Neural cell (in vitro differentiated cells): ENCODE measurements at regions not wholly inside any gene's neighbourhood (a gene's known extent, or its start where the extent isn't known, plus 50 kb on each side); places are given as distances from the start of the nearest gene placed in this dataset.

ENCODE experiments used
- H2AFZ ChIP-seq: fragments of 200-600, 300-800 bp; sonication (generic), shearing (Covaris generic); 2 replicates; pipeline ENCODE4 v1.6.0; 2014; ENCODE audit warnings: low read depth, mild to moderate bottlenecking, antibody characterized with exemption, low read length, moderate library complexity
- H3F3A ChIP-seq: fragments of 200-600 bp; shearing (Covaris generic); 2 replicates; pipeline ENCODE4 v1.6.1; 2016; ENCODE audit warnings: mild to moderate bottlenecking, moderate library complexity, mixed read lengths, antibody characterized with exemption, low read length; ENCODE audit not compliant: insufficient read depth, poor library complexity, severe bottlenecking
- H3K27ac ChIP-seq: fragments of 200-600, 300-800 bp; sonication (generic), shearing (Covaris generic); 2 replicates; pipeline ENCODE4 v1.5.1; 2014; ENCODE audit warnings: mild to moderate bottlenecking, low read length, moderate library complexity
- H3K27me3 ChIP-seq: fragments of 300-800, 200-600 bp; sonication (generic), shearing (Covaris generic); 2 replicates; pipeline ENCODE4 v1.6.0; 2014; ENCODE audit warnings: mild to moderate bottlenecking, low read depth, low read length, moderate library complexity; ENCODE audit not compliant: insufficient read depth
- H3K36me3 ChIP-seq: fragments of 300-800, 200-600 bp; sonication (generic), shearing (Covaris generic); 2 replicates; pipeline ENCODE4 v1.5.1; 2014; ENCODE audit warnings: mild to moderate bottlenecking, antibody characterized with exemption, low read length, moderate library complexity; ENCODE audit not compliant: insufficient read depth
- H3K4me2 ChIP-seq: fragments of 300-800, 200-600 bp; sonication (generic), shearing (Covaris generic); 2 replicates; pipeline ENCODE4 v1.6.0; 2014; ENCODE audit warnings: mild to moderate bottlenecking, low read length
- H3K4me3 ChIP-seq: fragments of 300-800, 200-600 bp; sonication (generic), shearing (Covaris generic); 2 replicates; pipeline ENCODE4 v1.5.1; 2014; ENCODE audit warnings: mild to moderate bottlenecking, low read length, moderate library complexity
- H3K79me2 ChIP-seq: fragments of 200-600 bp; shearing (Covaris generic); replicated peaks from 2 replicates; pipeline ENCODE4 v1.6.0; 2014; ENCODE audit warnings: mild to moderate bottlenecking, low read length, moderate library complexity; ENCODE audit not compliant: insufficient read depth
- H3K9ac ChIP-seq: fragments of 300-800, 200-600 bp; sonication (generic), shearing (Covaris generic); 2 replicates; pipeline ENCODE4 v1.6.1; 2016; ENCODE audit warnings: mild to moderate bottlenecking, low read length, mixed read lengths
- H3K9me2 ChIP-seq: fragments of 200-600 bp; shearing (Covaris generic); 2 replicates; pipeline ENCODE4 v1.6.1; 2016; ENCODE audit warnings: mild to moderate bottlenecking, low read length, mixed read lengths; ENCODE audit not compliant: insufficient read depth
- H3K9me3 ChIP-seq: fragments of 200-600, 300-800 bp; sonication (generic), shearing (Covaris generic); 2 replicates; pipeline ENCODE4 v1.6.1; 2016; ENCODE audit warnings: mild to moderate bottlenecking, mixed run types, low read length, moderate library complexity, mixed read lengths
- H4K20me1 ChIP-seq: fragments of 200-600 bp; shearing (Covaris generic); 2 replicates; pipeline ENCODE4 v1.6.1; 2016; ENCODE audit warnings: mild to moderate bottlenecking, mixed run types; ENCODE audit not compliant: insufficient read depth
- EP300 ChIP-seq: fragments of 450-650 bp; conservative IDR thresholded peaks from 2 replicates; pipeline ENCODE4 v1.6.1; 2014; ENCODE audit warnings: antibody characterized with exemption, mild to moderate bottlenecking, moderate library complexity; ENCODE audit not compliant: poor library complexity, severe bottlenecking
- EZH2 ChIP-seq: fragments of 200-600, 300-800 bp; shearing (Covaris generic), sonication (generic); IDR thresholded peaks from 2 replicates; pipeline ENCODE4 v1.6.1; 2014; ENCODE audit warnings: antibody characterized with exemption, low read length, borderline replicate concordance, mild to moderate bottlenecking; ENCODE audit not compliant: insufficient read depth, poor library complexity, severe bottlenecking
- MXI1 ChIP-seq: fragments of 450-650 bp; conservative IDR thresholded peaks from 2 replicates; pipeline ENCODE4 v1.6.1; 2014; ENCODE audit warnings: antibody characterized with exemption, mild to moderate bottlenecking; ENCODE audit not compliant: poor library complexity, severe bottlenecking
- POLR2AphosphoS5 ChIP-seq: IDR thresholded peaks from 2 replicates; pipeline ENCODE4 v1.6.1; 2012
- RAD21 ChIP-seq: fragments of 450-650 bp; conservative IDR thresholded peaks from 2 replicates; pipeline ENCODE4 v1.6.1; 2014; ENCODE audit warnings: antibody characterized with exemption, mild to moderate bottlenecking, moderate library complexity
- REST ChIP-seq: IDR thresholded peaks from 2 replicates; pipeline ENCODE4 v1.6.1; 2012; ENCODE audit warnings: borderline replicate concordance
- SMC3 ChIP-seq: fragments of 450-650 bp; conservative IDR thresholded peaks from 2 replicates; pipeline ENCODE4 v1.6.1; 2014; ENCODE audit warnings: antibody characterized with exemption, mild to moderate bottlenecking, moderate library complexity; ENCODE audit not compliant: poor library complexity
- TAF1 ChIP-seq: IDR thresholded peaks from 2 replicates; pipeline ENCODE4 v1.6.1; 2012; ENCODE audit warnings: low read depth
- TF ChIP-seq, protein P1 (sequence below): fragments of 450-650 bp; IDR thresholded peaks from 2 replicates; pipeline ENCODE4 v1.5.1; 2014; ENCODE audit warnings: antibody characterized with exemption, mild to moderate bottlenecking, moderate library complexity; ENCODE audit not compliant: poor library complexity, severe bottlenecking

- no peaks in the 10 kb centered on the region for H3K36me3 ChIP-seq
- H3F3A ChIP-seq: no peaks in the 10 kb centered on the region
- no peak overlapping the region for H3K4me2 ChIP-seq
- no peaks in the 10 kb centered on the region for H3K27me3 ChIP-seq
- no peak overlapping the region for H3K4me3 ChIP-seq
- no peaks in the 10 kb centered on the region for H3K79me2 ChIP-seq
- no peaks in the 10 kb centered on the region for H4K20me1 ChIP-seq
- TF ChIP-seq POLR2AphosphoS5 (no peak), REST (no peak), RAD21 (no peak), EP300 (no peak), SMC3 (no peak), MXI1 (no peak), EZH2 (no peak), TAF1 (no peak)
- H3K9me2 ChIP-seq: no peaks in the 10 kb centered on the region
- H3K9ac ChIP-seq: no peak overlapping the region
- H3K9me3 ChIP-seq: no peaks in the 10 kb centered on the region
- no peak overlapping the region for H3K27ac ChIP-seq
- no peak overlapping the region for H2AFZ ChIP-seq
Observed at GRCh38 chr16:77093999-77094398, 97.0 kb upstream of the MON1B start.

- no peaks in the 10 kb centered on the region for H3K79me2 ChIP-seq
- no peaks in the 10 kb centered on the region for H3F3A ChIP-seq
- H2AFZ ChIP-seq: no peak overlapping the region
- H3K4me3 ChIP-seq: no peak overlapping the region
- H3K9ac ChIP-seq: no peak overlapping the region
- no peaks in the 10 kb centered on the region for H3K9me2 ChIP-seq
- no peak overlapping the region for H3K27ac ChIP-seq
- no peak overlapping the region for H3K4me2 ChIP-seq
- TF ChIP-seq RAD21 (no peak), EP300 (no peak), EZH2 (no peak), TAF1 (no peak), SMC3 (no peak)
- TF ChIP-seq, protein P1, sequence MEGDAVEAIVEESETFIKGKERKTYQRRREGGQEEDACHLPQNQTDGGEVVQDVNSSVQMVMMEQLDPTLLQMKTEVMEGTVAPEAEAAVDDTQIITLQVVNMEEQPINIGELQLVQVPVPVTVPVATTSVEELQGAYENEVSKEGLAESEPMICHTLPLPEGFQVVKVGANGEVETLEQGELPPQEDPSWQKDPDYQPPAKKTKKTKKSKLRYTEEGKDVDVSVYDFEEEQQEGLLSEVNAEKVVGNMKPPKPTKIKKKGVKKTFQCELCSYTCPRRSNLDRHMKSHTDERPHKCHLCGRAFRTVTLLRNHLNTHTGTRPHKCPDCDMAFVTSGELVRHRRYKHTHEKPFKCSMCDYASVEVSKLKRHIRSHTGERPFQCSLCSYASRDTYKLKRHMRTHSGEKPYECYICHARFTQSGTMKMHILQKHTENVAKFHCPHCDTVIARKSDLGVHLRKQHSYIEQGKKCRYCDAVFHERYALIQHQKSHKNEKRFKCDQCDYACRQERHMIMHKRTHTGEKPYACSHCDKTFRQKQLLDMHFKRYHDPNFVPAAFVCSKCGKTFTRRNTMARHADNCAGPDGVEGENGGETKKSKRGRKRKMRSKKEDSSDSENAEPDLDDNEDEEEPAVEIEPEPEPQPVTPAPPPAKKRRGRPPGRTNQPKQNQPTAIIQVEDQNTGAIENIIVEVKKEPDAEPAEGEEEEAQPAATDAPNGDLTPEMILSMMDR: no peak
- H3K27me3 ChIP-seq: no peaks in the 10 kb centered on the region
- H4K20me1 ChIP-seq: no peaks in the 10 kb centered on the region
- H3K9me3 ChIP-seq: no peaks in the 10 kb centered on the region
- H3K36me3 ChIP-seq: no peaks in the 10 kb centered on the region
Observed at GRCh38 chr16:77111056-77111565, 79.9 kb upstream of the MON1B start.

GRCh38 chr16:77112746-77113145 lies 78.2 kb upstream of the MON1B start:
- no peaks in the 10 kb centered on the region for H3K9me3 ChIP-seq
- H3K9me2 ChIP-seq: no peaks in the 10 kb centered on the region
- no peak overlapping the region for H3K4me3 ChIP-seq
- TF ChIP-seq MXI1 (no peak), EZH2 (no peak), EP300 (no peak), TAF1 (no peak), POLR2AphosphoS5 (no peak), REST (no peak), SMC3 (no peak), RAD21 (no peak)
- TF ChIP-seq, protein P1: no peak
- H4K20me1 ChIP-seq: no peaks in the 10 kb centered on the region
- no peaks in the 10 kb centered on the region for H3K36me3 ChIP-seq
- no peak overlapping the region for H3K9ac ChIP-seq
- no peaks in the 10 kb centered on the region for H3F3A ChIP-seq
- no peak overlapping the region for H3K4me2 ChIP-seq
- no peak overlapping the region for H3K27ac ChIP-seq
- no peaks in the 10 kb centered on the region for H3K27me3 ChIP-seq
- H3K79me2 ChIP-seq: no peaks in the 10 kb centered on the region
- no peak overlapping the region for H2AFZ ChIP-seq
